ENCODE measurements at regions not wholly inside any gene's neighbourhood (a gene's known extent, or its start where the extent isn't known, plus 50 kb on each side); places are given as distances from the start of the nearest gene placed in this dataset.

DNA sequence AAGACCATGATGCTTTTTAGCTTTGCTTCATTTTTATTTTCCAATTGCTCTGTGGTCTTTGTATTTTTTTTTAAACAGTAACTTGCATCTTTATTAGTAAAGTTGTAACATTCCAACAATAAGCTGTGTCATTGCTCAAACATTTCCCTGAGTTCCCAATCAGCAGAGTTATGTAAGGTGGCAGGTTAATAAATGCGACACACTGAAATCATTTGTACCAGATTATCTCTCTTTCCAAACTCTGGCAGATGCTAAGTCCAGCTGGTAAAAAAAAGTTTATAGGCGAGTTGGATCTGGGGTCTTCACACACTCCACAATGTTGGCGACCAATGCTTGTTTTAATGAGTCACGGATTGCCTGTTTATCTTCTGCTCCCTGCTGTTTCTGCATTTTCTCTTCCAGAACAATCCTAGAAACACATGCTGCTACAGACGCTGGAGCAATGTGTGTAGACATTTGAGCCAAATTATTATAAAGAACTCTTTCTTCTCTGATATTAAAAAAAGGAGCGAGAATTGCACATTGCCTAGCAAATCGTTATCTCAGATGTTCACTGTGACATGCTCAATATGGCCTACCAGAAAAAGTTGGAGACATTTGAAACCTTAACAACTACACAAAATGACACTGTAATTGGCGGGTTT, 113.6 kb upstream of the IFNGR1 start:
- Histone ChIP-seq H3K27me3 (no peaks in the 10 kb centered on the region), H3K4me3 (no peak overlapping the region), H3K36me3 (ENCODE audit: low read depth, missing control alignments) (no peaks in the 10 kb centered on the region), H3K9me3 (no peaks in the 10 kb centered on the region), H3K27ac (no peak overlapping the region), H3K4me1 (no peaks in the 10 kb centered on the region)
- intact Hi-C loops (cut with DNase I; ENCODE audit: low total_unique reads): no loop called here
- TF ChIP-seq CTCF (IDR thresholded peaks at IDR 0.05) (no peak), POLR2A (IDR thresholded peaks at IDR 0.05) (no peak)
- WGBS, 2 donors: 36 to 46% methylated on average over 8 of the region's 8 CpGs
- no peak for DNase-seq

- Histone ChIP-seq H3K4me3 (no peak overlapping the region), H3K36me3 (ENCODE audit: low read depth, missing control alignments) (no peaks in the 10 kb centered on the region), H3K27ac (no peak overlapping the region), H3K9me3 (no peaks in the 10 kb centered on the region), H3K4me1 (no peaks in the 10 kb centered on the region), H3K27me3 (no peaks in the 10 kb centered on the region)
- DNase-seq: no peak
- TF ChIP-seq CTCF (IDR thresholded peaks at IDR 0.05) (no peak), POLR2A (IDR thresholded peaks at IDR 0.05) (no peak)
- intact Hi-C loops (cut with DNase I; ENCODE audit: low total_unique reads): no loop called here
- 58 to 89% methylated on average over 1 of the region's 1 CpG for WGBS, 2 donors
These were observed 104.7 kb upstream of the IFNGR1 start for GRCh38 chr6:137323860-137324259.

DNA sequence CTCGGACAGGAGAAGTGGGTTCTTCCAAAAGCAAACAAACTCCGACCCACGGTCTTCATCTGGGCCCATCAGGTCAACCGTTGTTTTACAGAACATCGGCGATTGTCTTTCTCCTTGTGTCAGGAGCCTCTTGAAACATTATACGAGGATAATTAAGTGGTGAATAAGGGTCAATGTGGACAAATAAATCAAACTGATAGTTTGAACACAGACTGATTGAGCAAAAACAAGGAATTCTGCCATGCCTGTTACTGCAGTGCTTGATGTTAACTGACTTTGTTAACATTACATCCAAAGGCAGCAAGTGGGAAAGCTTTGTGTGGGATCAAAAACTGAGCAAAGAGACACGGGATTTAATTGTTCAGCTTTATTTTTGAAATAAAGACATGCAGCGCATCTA, 101.1 kb upstream of the IFNGR1 start:
- H3K4me3 ChIP-seq: no peak overlapping the region
- no peak overlapping the region for H3K27ac ChIP-seq
- intact Hi-C loops (cut with DNase I; ENCODE audit: low total_unique reads): no loop called here
- H3K36me3 ChIP-seq (ENCODE audit: low read depth, missing control alignments): no peaks in the 10 kb centered on the region
- no peaks in the 10 kb centered on the region for H3K9me3 ChIP-seq
- no peaks in the 10 kb centered on the region for H3K27me3 ChIP-seq
- 56 to 66% methylated on average over 9 of the region's 9 CpGs for WGBS, 2 donors
- no peak for DNase-seq
- TF ChIP-seq CTCF (IDR thresholded peaks at IDR 0.05): no peak
- no peak for TF ChIP-seq POLR2A (IDR thresholded peaks at IDR 0.05)
- no peaks in the 10 kb centered on the region for H3K4me1 ChIP-seq

DNA sequence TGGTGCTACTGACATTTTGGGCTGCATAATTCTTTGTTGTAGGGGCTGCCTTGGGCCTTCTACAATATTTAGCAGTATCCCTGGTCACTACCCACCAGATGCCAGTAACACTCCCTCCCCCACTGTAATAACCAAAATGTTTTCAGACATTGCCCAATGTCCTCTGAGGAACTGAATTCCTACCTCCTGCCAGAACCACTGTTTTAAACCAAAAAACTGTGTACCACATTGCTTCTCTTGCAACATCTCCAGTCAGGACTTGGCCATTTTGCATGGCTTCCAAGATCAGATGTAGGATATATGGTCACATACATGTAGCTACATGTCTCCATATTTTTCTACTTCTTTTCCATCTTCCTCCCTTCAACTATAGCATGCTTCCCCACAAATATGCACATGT, 97.4 kb upstream of the IFNGR1 start:
- Histone ChIP-seq H3K4me3 (no peak overlapping the region), H3K27ac (no peak overlapping the region), H3K36me3 (ENCODE audit: low read depth, missing control alignments) (no peaks in the 10 kb centered on the region), H3K27me3 (no peaks in the 10 kb centered on the region), H3K9me3 (no peaks in the 10 kb centered on the region), H3K4me1 (no peaks in the 10 kb centered on the region)
- intact Hi-C loops (cut with DNase I; ENCODE audit: low total_unique reads): loop anchor here (10.0 kb wide), 1 partner anchor 222 kb away; no protein-coding TSS in a partner anchor
- TF ChIP-seq CTCF (IDR thresholded peaks at IDR 0.05) (no peak), POLR2A (IDR thresholded peaks at IDR 0.05) (no peak)
- no peak for DNase-seq

GRCh38 chr6:137315081-137315480, 95.9 kb upstream of the IFNGR1 start:
- WGBS, 2 donors: 46 to 61% methylated on average over 5 of the region's 5 CpGs
- intact Hi-C loops (cut with DNase I; ENCODE audit: low total_unique reads): loop anchor here (10.0 kb wide), 1 partner anchor 220 kb away; no protein-coding TSS in a partner anchor
- H3K27me3 ChIP-seq: no peaks in the 10 kb centered on the region
- H3K4me1 ChIP-seq: no peaks in the 10 kb centered on the region
- no peak overlapping the region for H3K27ac ChIP-seq
- DNase-seq: no peak
- TF ChIP-seq CTCF (IDR thresholded peaks at IDR 0.05) (no peak), POLR2A (IDR thresholded peaks at IDR 0.05) (no peak)
- H3K4me3 ChIP-seq: no peak overlapping the region
- H3K9me3 ChIP-seq: no peaks in the 10 kb centered on the region
- no peaks in the 10 kb centered on the region for H3K36me3 ChIP-seq (ENCODE audit: low read depth, missing control alignments)

All from testis (tissue), 2 donors.